Panc1 (cell line): ENCODE measurements at regions not wholly inside any gene's neighbourhood (a gene's known extent, or its start where the extent isn't known, plus 50 kb on each side); places are given as distances from the start of the nearest gene placed in this dataset.

Experiments
- CTCF ChIP-seq: fragments of 450-650 bp; IDR thresholded peaks from 2 replicates; pipeline ENCODE4 v1.5.1; 2017; ENCODE audit warnings: mild to moderate bottlenecking
- REST ChIP-seq, 2 experiments: IDR thresholded peaks; 2 replicates each; pipeline ENCODE4 v1.6.1; 2011 to 2012; ENCODE audit warnings: low read depth in 2 of 2, control low read depth in 1 of 2, low read length in 1 of 2, mild to moderate bottlenecking in 1 of 2, moderate library complexity in 1 of 2; ENCODE audit not compliant: insufficient read depth in 1 of 2

DNA sequence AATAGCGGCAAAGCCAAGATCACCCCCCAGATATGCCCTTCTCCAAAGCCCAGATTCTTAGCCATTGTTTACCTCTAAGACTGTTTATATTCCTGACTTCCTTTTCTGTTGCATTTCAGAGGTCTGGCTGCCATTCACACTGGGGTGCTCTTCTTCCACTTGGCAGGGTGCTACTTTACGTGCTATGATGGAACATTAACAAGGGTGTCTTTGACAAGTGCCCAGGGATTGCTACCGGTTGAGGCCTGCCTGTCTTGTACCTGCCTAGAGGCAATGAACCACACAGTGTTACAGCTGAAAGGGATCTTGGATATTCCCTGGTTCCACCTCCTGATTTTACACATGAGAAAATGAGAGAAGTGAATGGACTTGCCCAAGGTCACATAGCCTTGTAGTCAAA, 352.1 kb upstream of the KIF2A start:
- TF ChIP-seq CTCF (no peak), REST (IDR thresholded peaks at IDR 0.05; ENCODE audit: insufficient read depth in 1 of 2, low read depth in 2 of 2, low read length in 1 of 2) (no peak)
